ENCODE measurements at regions not wholly inside any gene's neighbourhood (a gene's known extent, or its start where the extent isn't known, plus 50 kb on each side); places are given as distances from the start of the nearest gene placed in this dataset.

- TF ChIP-seq ARNT (IDR thresholded peaks at IDR 0.05) (no peak), FOXK2 (IDR thresholded peaks at IDR 0.05) (no peak), LEF1 (IDR thresholded peaks at IDR 0.05; ENCODE audit: borderline replicate concordance) (no peak), BHLHE40 (IDR thresholded peaks at IDR 0.05; ENCODE audit: borderline replicate concordance) (no peak), PKNOX1 (IDR thresholded peaks at IDR 0.05) (no peak), SP1 (IDR thresholded peaks at IDR 0.05) (no peak), HDGF (IDR thresholded peaks at IDR 0.05; ENCODE audit: borderline replicate concordance) (no peak), SUZ12 (IDR thresholded peaks at IDR 0.05) (no peak), TARDBP (IDR thresholded peaks at IDR 0.05) (no peak), NFRKB (IDR thresholded peaks at IDR 0.05) (no peak)
Measured at GRCh38 chr15:60214201-60214600, 183.6 kb downstream of the ANXA2 start.
